Activated CD8-positive, alpha-beta memory T cell treated with anti-CD3 and anti-CD28 coated beads for 24 hours (primary cell): ENCODE measurements at regions not wholly inside any gene's neighbourhood (a gene's known extent, or its start where the extent isn't known, plus 50 kb on each side); places are given as distances from the start of the nearest gene placed in this dataset.

ENCODE experiments used
- DNase-seq: peaks from one replicate; pipeline ENCODE4 v3.0.0-alpha.2; 2020

DNA sequence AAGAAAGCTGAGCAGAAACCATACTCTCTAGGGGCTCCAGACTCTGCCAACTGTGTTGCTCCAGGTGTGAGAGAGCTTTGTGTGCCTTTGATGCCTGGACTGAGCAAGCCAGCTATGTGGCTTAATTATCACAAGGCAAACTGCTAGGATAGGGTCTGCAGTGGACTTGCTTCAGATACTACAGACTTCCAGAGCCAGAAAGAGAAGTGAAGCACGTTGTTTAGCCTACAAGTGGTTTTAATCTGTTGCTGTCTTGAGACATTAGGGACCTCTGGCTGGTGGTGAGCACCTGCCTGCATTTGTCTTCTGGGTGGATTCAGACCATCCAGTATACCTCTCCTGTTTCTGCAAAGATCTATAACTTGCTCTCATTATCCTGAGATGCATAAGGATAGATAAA lies 353.4 kb upstream of the PLXNA2 start:
- DNase-seq = no peak

DNA sequence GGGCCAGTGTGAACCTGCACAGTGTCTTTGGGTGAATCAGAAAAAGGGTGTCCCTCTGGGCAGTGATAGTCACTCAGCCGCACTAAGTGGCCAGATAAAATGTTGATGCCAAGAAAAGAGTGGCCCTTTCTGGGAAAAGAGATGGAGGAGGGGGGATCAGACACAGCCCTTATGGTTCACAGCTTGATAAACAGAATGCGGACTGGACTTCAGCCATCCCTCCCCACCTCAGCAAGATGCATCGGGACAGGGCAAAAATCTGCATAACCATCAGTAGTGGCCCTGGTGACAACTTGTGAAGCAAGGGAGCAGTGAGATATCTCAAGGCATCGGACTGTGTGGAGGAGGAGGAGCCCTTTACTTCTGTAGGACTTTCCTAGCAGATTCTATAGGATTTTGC lies 353.8 kb upstream of the PLXNA2 start:
- no peak for DNase-seq

DNA sequence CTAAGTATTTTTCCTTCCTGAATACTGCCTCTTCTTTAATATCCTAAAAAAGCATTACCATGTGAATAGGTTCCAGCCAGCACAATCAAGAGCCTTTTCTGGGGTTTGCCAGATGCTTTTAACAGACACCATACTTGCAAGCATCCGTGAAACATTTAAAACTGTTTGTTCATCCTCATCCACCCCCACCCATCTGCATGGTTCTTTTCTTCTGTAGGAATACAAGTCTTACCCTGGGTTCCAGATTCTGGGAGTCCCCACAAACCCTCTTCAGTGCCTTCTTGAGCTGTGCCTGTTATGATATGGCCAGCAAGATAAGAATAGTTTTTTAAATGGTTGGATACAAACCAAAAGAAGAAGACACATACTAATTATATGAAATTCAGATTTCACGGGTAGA lies 354.9 kb upstream of the PLXNA2 start:
- no peak for DNase-seq

DNA sequence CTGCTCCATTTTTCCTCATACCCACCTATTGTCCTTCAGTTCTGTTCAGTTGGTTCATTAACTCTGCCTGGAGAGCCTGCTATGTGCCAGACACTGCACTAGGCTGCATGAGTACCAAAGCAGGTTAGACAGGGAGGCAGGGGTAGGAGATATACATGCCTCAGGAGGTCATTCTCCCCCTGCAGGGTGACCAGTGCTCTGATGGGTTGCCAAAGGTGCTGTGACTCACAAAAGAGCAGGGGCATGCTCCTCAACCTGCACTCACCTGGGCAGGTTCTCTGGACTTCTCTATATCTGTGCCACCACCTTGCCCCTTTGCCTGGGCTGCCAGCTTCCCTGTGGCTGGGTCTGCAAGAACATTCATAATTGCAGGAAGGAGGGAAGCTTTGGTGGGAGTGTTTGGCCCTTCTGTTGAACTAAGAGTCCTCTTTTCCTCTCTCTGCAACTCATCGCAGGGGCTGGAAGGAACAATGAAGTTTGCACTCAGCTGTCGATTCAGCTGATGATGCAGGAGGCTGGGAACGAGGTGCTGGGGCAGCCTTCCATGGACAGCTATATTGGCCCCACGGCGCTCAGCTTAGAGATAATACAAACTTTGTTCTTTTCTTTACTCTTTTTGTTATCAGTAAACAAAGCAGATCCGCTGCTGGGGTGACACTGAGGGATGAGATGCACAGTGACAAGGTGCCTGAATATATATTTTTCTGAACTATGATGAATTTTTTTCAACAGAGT lies 356.4 kb upstream of the PLXNA2 start:
- no peak for DNase-seq

DNA sequence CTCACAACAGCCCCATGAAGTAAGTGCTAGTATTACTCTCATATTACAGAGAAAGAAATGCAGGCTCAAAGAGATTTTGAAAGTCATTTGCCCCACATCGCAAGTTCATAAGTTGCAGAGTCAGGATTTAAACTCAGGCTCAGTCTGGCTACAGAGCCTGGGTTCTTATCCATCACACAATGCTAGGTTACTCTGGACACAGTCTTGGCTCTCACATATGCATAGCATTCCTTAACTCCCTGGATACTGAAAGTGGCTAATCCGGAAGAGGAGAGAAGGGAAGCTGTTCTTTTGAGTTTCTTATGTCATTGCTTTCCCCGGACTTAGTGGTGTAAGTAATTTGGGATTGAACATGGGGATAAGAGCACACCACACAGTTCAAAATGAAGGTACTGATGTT lies 357.4 kb upstream of the PLXNA2 start:
- no peak for DNase-seq

DNA sequence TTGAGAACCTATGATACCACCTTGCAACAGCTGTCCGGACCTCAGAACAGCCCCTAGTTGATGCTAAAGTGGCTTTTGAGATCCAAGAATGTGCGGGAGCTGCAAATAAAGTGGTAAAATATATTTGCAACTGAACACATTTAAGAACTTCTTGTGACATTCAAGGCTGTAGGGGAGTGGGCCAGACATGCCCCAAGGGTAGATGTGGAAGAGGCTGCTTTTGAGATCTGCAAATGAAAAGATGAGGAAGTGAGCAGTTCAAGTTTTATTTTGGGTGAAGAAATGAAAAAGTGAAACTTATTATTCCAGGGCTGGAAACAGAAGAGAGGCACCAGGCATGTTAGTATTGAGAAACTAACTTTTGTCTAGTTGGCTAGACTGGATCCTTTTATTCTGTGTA lies 359.5 kb upstream of the PLXNA2 start:
- no peak for DNase-seq

DNA sequence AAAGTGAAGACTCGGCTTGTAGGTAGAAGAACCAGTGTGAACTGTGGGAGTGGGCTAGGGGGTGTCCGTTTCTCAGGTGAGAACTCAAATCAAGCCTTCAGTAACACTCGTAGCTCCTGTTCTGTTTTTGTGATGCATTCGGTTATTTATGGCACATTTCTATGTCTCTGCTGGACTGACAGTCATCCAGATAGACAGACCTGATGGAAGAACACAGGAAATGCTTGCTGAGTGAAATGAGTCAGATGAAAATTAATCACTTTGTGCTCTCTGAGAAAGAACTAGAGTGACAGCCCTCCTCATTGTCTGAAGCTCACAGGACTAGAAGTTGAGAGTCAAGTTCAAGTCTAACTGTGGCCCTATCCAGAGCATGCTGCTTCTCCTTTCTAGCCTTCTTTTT lies 360.1 kb upstream of the PLXNA2 start:
- DNase-seq = no peak

DNA sequence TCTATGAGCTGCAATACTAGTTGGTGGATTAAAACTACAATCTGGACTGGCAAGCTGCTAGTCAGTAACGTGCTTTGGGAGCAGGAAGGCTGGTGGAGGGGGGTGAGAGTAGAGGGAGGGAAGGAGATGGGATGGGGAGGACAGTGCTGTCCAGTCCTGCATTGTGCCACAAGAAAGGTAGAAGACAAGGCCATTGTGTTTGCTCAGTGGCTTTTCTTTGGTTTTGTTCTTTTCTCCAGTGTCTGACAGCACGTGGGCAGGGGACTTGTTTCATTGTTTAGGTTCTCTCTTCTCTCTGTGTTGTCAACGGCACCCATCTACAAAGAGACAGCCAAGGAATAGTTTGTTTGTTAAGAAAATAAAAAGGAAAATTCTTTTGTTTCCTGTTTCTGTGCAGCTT lies 362.8 kb upstream of the PLXNA2 start:
- no peak for DNase-seq

DNA sequence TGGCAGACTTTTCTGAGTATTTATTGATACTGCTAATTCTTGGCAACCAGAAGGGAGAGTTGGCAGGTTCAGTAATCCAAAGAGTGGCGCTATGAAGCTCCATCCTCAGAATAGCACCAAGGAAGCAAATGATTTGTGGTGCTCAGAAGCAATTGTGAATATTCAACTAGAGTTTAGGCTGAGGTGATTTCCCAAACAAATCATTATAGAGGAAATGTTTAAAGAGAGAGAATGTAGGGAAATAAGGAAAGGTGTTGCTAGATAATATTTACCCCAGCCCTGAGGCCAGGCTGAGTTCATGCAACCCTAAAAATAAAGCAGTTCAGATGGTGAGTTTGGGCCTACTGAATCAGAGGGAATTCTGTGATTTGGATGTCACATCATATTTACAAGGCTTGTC lies 363.4 kb upstream of the PLXNA2 start:
- DNase-seq = no peak

DNA sequence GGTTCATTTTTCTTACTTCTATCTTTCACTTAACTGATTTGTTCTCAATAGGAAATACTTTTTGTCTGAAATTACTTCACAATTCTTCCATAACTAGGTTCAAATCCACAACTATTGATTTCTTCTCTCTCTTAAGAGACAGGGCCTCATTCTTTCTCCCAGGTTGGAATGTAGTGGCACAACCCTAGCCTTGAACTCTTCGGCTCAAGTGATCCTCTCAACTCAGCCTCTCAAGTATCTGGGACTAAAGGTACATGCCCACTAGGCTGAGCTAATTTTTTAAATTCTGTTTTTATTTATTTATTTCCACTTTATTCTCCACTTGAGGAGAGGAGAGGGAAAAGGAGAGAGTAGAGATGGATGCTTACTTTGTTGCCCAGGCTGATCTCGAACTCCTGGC lies 370.4 kb upstream of the PLXNA2 start:
- DNase-seq = no peak

DNA sequence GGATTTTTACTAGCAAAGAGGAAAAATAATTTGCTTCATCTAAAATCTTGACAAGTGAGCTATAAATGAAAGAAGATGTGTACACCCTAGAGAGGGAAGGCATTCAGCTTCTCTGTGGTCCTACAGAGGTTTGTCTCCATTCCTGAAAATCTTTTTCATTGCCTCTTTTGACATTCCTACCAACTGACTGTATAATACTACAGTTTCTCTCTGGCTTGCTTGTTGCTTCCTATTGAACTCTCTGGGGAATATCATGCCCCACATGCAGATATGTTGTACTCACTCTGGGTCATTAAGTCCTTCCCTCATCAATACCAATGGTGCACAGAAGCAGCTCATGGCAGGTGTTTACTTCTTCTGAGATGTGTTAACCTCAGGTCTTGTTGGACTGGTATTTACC lies 371.2 kb upstream of the PLXNA2 start:
- no peak for DNase-seq

DNA sequence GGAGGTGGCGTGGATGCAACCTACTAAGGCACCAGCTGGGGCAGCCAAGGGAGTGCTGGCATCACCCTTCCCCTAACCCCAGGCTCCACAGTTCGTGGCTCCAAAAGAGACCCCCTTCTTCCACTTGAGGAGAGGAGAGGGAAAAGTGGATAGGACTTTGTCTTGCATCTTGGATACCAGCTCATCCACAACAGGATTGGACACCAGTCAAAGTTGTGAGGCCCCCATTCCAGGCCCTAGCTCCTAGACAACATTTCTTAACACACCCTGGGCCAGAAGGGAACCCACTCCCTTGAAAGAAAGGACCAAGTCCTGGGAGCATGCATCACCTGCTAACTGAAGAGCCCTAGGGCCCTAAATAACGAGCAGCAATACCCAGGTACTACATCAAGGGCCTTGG lies 372.6 kb upstream of the PLXNA2 start:
- DNase-seq = no peak

DNA sequence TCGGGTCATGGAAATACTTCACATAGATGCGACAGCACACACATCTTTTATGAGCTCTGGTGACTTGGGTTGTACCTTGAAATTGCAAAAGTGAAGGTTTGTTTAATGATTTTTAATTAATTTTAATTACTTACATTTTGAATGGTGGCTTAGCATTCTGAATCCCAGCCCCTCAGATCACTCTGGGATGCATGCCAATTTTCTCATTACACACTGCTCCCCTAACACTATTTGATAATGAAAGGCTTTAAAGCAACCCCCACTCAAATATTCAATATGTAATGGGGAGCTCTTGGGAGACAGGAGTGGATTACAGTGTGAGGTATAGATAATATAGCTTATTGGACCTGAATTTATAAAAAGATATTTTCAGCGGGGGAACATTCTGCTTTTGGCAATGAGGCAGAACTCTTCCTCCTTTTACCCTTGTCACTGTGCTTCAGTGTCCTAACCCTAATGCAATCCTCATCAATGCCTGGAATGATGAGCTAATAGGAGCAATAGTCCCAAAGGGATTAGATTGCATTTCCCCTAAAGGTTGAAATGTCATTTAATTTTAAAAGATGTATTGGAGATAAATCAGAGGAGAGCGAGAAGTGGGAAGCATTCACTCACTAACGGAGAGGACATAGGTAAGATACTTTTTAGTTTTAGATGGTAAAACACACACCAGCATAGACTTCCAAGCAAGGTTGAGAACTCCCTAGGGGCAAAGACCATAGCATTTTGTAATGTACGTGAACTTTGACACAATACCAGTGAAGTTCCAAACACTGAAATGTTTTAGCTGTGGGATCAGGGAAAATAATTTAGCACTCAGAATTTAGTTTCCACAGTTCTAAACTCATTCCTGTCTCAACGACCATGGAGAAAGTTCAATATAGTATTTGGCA lies 384.1 kb upstream of the PLXNA2 start:
- no peak for DNase-seq

DNA sequence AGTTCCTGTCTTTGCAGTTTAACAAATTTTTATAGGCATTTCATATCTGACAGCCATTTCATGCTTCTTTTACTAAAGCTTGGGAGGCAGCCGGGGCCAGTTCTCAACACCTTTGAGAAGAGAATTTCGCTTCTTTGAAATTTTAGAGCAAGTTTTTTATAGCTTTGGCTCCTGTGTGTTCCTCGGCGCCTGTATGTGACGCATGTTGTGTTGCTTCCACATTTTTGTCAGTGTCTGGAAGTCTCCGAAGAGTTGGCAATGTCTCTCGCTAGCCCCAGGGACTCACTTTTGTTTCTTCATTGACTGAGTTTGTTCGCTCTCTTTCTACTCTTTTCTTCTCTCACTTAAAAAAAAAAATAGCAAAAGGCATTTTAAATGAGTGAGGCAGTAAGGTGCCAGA lies 386.9 kb upstream of the PLXNA2 start:
- DNase-seq = no peak

DNA sequence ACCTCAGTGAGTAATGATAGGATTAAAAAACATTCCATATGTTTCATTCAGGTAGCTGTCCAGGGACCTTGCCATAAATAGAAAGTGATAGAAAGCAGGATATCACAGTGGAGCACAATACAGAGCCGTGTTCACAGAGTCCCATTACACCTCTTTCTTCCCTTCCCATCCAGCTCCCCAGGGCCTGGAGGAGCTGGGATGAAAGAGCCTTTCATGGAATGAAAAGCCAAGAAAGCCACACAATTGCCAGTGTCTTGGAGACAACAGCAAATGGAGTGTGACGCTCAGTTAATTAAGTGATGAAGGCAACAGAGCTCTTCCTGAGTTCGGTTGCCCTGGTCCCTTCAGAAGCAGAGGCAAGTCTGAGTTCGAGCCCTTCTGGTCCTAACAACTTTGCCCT lies 387.3 kb upstream of the PLXNA2 start:
- no peak for DNase-seq

DNA sequence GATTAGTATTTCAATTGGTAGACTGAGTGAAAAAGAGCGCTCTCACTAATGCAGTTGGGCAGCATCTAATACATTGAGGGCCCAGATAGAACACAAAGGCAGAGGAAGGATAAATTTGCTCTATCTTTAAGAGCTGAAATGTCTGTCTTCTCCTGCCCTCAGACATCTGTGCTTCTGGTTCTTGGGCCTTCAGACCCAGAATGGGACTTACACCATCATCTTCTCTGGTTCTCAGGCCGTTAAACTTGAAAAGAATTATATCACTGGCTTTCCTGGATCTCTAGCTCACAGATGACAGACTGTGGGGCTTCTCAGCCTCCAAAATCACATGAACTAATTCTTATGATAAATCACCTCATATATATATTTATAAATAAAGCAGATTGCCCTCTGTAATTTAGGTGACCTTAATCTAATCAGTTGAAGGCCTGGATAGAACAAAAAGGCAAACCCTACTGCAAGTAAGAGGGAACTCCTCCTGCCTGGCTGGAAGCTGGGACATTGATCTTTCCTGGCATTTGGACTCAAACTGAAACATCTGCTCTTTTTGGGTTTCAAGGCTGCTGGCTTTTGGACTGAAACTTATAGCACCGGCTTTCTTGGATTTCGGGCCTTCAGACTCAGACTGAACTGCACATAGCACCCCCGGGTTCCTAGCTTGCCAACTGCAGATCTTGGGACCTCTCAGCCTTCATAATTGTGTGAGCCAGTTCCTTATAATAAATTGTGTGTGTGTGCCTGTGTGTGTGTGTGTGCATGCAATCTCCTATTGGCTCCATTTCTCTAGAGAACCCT lies 390.4 kb upstream of the PLXNA2 start:
- no peak for DNase-seq

DNA sequence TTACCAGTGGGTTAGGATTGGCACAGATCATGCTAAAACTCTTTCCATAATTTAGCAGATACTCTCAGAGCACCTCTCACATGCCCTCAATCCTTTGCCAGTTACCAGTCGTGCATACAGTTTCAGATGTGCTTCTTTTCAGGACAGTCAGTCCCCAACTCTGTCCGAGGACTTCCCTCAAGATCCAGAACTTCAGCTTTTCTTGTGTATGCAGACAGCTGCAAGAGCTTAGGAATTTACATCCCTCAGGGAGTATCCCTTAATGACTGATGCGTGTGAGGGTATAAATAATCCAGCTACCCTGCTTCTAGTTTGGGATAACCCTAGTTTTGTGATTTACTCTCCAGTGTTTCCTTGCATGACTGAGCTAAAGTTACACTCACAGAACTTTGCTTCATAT lies 393.0 kb upstream of the PLXNA2 start:
- no peak for DNase-seq

DNA sequence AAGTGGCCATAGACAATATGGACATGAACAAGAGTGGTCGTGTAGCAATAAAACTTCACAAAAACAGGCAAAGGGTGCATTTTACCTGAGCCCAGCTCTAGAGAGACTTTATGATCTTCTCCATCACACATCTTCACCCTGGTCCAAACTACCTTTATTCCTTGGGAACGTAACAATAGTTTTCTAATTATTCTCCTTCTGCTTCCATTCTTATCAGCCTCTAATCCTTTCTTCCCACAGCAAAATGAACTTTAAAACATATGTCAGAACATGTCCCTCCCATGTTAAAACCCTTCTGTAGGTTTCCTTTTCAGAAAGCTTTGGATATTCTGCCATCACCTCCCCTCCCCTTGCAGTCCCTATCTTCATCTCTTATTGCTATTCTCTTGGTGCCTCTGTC lies 395.2 kb upstream of the PLXNA2 start:
- no peak for DNase-seq

DNA sequence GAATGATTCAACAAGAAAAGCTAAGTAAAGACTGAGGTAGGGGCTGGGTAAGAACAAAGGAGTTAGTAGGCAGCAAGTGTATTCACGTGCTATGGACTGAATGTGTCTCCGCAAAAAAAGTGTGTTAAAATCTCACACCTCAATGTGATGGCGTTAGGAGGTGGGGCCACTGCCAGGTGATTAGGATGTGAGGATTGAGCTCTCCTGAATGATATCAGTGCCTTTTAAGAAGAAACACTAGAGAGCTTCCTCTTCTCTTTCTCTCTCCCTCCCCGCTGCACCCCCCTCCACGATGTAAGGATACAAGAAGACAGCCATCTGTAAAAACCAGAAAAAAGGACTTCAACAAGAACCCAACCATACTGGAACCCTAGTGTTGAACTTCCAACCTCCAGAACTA lies 396.1 kb upstream of the PLXNA2 start:
- no peak for DNase-seq

DNA sequence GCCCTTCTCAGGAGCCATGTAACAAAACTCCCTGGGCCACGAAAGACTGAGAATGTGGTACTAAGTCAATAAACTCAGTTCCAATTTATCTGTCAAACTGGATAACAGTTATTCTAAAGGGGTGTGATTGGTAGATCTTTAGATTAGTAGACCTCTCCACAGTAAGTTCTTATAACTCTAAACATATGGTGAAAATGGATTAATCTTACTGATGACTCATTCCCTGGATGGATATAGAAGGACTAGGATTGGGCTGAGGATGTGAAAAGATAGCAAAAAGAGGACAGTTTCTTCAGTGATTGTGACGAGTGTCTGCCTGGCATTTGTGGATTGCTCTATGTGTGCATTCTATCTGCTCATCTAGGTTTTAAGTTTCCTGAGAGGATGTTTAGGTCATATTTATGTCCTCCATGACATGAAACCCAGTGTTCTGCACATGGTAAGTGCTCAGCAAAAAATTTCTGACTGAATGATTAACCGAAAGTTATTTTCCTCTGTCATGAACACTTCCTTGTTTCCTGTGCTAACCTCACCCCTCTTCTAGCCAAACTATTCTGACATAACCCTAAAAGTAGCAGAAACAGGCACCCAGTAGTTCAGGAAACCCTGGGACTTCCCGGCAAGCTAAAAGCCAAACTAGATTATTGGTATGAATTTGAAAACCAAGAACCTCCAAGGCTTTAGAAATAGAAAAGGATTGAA lies 397.5 kb upstream of the PLXNA2 start:
- DNase-seq = no peak

DNA sequence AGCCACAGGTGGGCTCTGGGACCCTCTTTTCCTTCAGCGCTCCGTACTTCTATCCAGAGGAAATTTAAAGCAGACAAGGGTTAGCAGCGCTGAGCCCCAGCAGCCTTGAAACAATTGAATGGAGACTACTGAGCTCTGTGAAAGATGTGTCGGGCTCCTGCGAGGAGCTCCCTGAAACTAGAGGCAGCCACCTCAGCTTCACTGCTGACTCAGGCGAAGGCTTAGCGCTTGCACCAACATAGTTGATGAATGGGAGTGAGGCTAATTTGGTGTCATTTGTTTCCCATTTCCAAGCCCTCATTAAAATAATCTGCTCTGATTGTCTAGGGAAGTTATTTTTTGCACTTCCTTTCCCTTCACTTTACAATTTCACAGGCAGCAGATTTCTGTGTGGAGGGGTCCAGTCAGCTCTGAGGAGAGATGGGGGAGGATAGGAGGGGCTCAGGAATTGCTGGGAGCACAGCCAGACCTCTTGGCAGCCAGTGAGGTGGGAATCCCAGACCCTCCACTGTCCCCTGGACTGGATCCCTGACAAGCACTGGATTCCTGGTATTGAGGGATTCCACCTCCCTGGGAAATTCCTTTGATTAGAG lies 398.9 kb upstream of the PLXNA2 start:
- no peak for DNase-seq

DNA sequence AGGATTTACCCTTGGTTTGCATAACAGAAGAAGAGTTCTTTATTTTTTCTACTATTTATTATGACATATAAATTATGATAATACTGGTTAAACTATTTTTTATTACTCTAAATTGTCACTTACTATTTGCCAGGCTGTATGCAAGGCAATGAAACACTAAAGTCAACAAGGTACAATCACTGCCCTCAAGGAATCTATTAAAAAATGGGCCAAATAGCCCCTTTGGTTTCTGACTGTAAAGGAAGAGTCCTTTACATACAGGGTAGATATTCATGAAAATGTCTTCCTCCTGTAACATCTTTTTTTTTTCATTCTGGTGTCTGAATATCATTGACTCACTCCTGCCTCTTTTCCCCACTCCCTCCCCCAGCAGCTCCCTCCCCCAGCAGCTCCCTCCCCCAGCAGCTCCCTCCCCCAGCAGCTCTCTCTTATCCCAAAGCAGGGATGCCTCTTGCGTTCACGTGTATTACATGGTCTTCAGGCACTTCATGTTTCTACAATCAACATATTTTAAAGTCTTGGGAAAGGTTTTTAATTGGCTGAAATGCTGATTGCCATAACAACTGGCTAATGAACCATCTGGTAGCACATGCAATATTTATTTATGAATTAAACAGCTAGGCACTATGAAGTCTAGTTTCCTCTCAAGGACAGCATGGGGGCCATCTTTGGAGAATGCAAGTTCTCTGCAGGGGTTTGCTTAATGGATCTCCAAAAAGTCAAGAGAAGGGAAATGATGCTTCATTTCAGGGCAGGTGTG lies 400.4 kb upstream of the PLXNA2 start:
- DNase-seq = no peak
